Mesothelial cell of epicardium (in vitro differentiated cells): ENCODE measurements at regions not wholly inside any gene's neighbourhood (a gene's known extent, or its start where the extent isn't known, plus 50 kb on each side); places are given as distances from the start of the nearest gene placed in this dataset.
"Not testable (repeated sequence)": the region's sequence is repeated elsewhere in the genome, so short reads cannot be mapped to it uniquely, and the experiment has no call there.

Experiments used
- DNase-seq, 2 experiments: peaks; one replicate each; pipeline ENCODE4 v3.0.0; 2021; ENCODE audit warnings: low spot score in 2 of 2; ENCODE audit not compliant: unreplicated experiment in 2 of 2
- H3K27ac Mint-ChIP-seq: 2 replicates; pipeline ENCODE4 v1.8.0; 2021; ENCODE audit warnings: mixed read lengths
- H3K27me3 Mint-ChIP-seq: 2 replicates; pipeline ENCODE4 v1.8.0; 2021; ENCODE audit warnings: low read depth, mixed read lengths
- H3K36me3 Mint-ChIP-seq: 2 replicates; pipeline ENCODE4 v1.8.0; 2021; ENCODE audit warnings: mixed read lengths
- H3K4me1 Mint-ChIP-seq: 2 replicates; pipeline ENCODE4 v1.8.0; 2021; ENCODE audit warnings: mixed read lengths
- H3K4me3 Mint-ChIP-seq: 2 replicates; pipeline ENCODE4 v1.8.0; 2021; ENCODE audit warnings: mild to moderate bottlenecking, moderate library complexity, mixed read lengths
- H3K9me3 Mint-ChIP-seq: 2 replicates; pipeline ENCODE4 v1.8.0; 2021; ENCODE audit warnings: mixed read lengths
- CTCF ChIP-seq: fragments of 200-600 bp; sonication (generic); IDR thresholded peaks from one replicate; pipeline ENCODE4 v1.5.0; 2021; ENCODE audit warnings: antibody characterized with exemption; ENCODE audit not compliant: unreplicated experiment

DNA sequence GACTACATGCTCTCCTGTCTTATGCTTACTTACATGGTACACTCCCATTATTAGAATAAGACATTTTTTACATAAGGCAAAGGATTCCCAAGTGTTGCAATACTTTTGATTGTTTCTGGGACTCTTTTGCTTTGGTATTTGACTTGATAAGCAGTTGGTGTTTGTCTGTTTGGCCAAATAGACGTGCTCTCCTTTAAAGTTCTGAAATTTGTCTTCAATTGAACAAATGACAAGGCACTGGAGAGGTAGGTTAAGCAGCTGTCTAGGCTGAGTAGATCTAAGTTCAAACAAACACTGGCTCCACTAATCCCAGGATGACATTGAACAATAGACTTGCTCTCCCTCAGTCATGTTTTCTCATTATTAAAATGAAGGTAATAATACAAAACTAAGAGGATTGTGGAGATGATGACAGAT lies 430.5 kb downstream of the STK39 start:
- no peak overlapping the region for H3K4me3 Mint-ChIP-seq
- no peak overlapping the region for H3K27ac Mint-ChIP-seq
- no peak for TF ChIP-seq CTCF
- H3K4me1 Mint-ChIP-seq: no peaks in the 10 kb centered on the region
- DNase-seq: no peak
- peaks cover 4% of the 10 kb centered on the region for H3K9me3 Mint-ChIP-seq
- H3K36me3 Mint-ChIP-seq: no peaks in the 10 kb centered on the region
- H3K27me3 Mint-ChIP-seq: no peaks in the 10 kb centered on the region

GRCh38 chr2:167814881-167815718 lies 432.3 kb downstream of the STK39 start:
- Mint-ChIP-seq H3K27me3 (no peaks in the 10 kb centered on the region), H3K27ac (no peak overlapping the region), H3K4me3 (no peak overlapping the region), H3K36me3 (no peaks in the 10 kb centered on the region), H3K9me3 (no peaks in the 10 kb centered on the region), H3K4me1 (no peaks in the 10 kb centered on the region)
- no peak for TF ChIP-seq CTCF
- no peak for DNase-seq

- DNase-seq, H3K36me3 Mint-ChIP-seq, H3K27me3 Mint-ChIP-seq, H3K27ac Mint-ChIP-seq, H3K9me3 Mint-ChIP-seq, H3K4me3 Mint-ChIP-seq, H3K4me1 Mint-ChIP-seq: not testable (repeated sequence)
Measured at GRCh38 chr2:167814482-167814880, 432.9 kb downstream of the STK39 start.

DNA sequence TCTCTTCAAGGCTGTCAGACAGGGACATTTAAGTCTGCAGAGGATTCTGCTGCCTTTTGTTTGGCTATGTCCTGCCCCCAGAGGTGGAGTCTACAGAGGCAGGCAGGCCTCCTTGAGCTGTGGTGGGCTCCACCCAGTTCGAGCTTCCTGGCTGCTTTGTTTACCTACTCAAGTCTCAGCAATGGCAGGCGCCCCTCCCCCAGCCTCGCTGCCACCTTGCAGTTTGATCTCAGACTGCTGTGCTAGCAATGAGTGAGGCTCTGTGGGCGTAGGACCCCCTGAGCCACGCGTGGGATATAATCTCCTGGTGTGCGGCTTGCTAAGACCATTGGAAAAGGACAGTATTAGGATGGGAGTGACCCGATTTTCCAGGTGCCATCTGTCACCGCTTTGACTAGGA lies 437.6 kb downstream of the STK39 start:
- not testable (repeated sequence) for H3K4me3 Mint-ChIP-seq, H3K4me1 Mint-ChIP-seq, H3K27ac Mint-ChIP-seq, DNase-seq, H3K27me3 Mint-ChIP-seq, H3K36me3 Mint-ChIP-seq
- peaks cover 14% of the 10 kb centered on the region for H3K9me3 Mint-ChIP-seq

DNA sequence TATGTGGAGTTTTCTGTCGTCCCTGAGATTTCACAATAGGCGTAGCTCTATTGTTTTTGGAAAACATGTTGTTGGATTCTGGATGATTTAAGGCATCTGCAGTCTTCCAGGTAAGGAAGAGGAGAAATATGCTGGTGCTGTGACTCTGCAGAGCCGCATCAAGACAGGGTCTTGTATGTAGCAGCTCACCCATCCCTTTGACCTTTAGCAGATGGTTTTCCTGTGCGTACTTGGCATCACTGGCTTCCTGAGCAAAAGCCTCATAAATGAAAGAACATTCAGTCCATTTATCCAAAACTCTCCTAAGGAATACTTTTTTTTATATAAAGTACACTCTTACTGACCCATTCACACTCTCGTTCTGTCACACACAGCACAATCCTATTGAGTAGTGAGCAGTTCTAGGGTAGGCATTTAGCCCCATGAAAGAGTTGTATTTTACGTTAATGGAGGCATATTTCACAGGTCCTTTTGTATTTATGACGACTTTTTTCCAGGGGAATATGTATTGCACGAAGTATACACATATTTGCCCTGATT lies 443.9 kb downstream of the STK39 start:
- TF ChIP-seq CTCF: no peak
- no peak for DNase-seq

GRCh38 chr2:167794554-167795255 lies 452.7 kb downstream of the STK39 start:
- Mint-ChIP-seq H3K9me3 (peaks cover 13% of the 10 kb centered on the region), H3K27me3 (no peaks in the 10 kb centered on the region), H3K4me1 (peaks cover 13% of the 10 kb centered on the region), H3K4me3 (no peak overlapping the region), H3K36me3 (no peaks in the 10 kb centered on the region), H3K27ac (no peak overlapping the region)
- no peak for DNase-seq
- no peak for TF ChIP-seq CTCF

More for the DNA sequence above, 443.9 kb downstream of the STK39 start:
- Mint-ChIP-seq H3K9me3 (peaks cover 10% of the 10 kb centered on the region), H3K4me3 (no peak overlapping the region), H3K4me1 (peaks cover 4% of the 10 kb centered on the region), H3K27me3 (peaks cover 2% of the 10 kb centered on the region), H3K27ac (no peak overlapping the region), H3K36me3 (no peaks in the 10 kb centered on the region)
